ENCODE measurements at regions not wholly inside any gene's neighbourhood (a gene's known extent, or its start where the extent isn't known, plus 50 kb on each side); places are given as distances from the start of the nearest gene placed in this dataset.
"Not testable (repeated sequence)": the region's sequence is repeated elsewhere in the genome, so short reads cannot be mapped to it uniquely, and the experiment has no call there.

- H3K4me3 Mint-ChIP-seq: no peak overlapping the region
- peaks cover under 1% of the 10 kb centered on the region for H3K9me3 Mint-ChIP-seq
- DNase-seq (ENCODE audit: low spot score): no peak
- no peak overlapping the region for H3K27ac Mint-ChIP-seq
- intact Hi-C loops (cut with micrococcal nuclease): no loop called here
- H3K4me1 Mint-ChIP-seq (ENCODE audit: low read depth): no peaks in the 10 kb centered on the region
- no peaks in the 10 kb centered on the region for H3K36me3 Mint-ChIP-seq (ENCODE audit: low read depth)
- H3K27me3 Mint-ChIP-seq (ENCODE audit: insufficient read depth): no peaks in the 10 kb centered on the region
Measured at GRCh38 chr3:104044002-104044401, 1322.7 kb upstream of the ALCAM start.

GRCh38 chr3:104066658-104067057 is 1300.1 kb upstream of the ALCAM start:
- DNase-seq (ENCODE audit: low spot score): no peak
- Mint-ChIP-seq H3K36me3 (ENCODE audit: low read depth) (no peaks in the 10 kb centered on the region), H3K27me3 (ENCODE audit: insufficient read depth) (no peaks in the 10 kb centered on the region), H3K4me3 (no peak overlapping the region), H3K9me3 (no peaks in the 10 kb centered on the region), H3K27ac (no peak overlapping the region), H3K4me1 (ENCODE audit: low read depth) (no peaks in the 10 kb centered on the region)
- intact Hi-C loops (cut with micrococcal nuclease): no loop called here

DNA sequence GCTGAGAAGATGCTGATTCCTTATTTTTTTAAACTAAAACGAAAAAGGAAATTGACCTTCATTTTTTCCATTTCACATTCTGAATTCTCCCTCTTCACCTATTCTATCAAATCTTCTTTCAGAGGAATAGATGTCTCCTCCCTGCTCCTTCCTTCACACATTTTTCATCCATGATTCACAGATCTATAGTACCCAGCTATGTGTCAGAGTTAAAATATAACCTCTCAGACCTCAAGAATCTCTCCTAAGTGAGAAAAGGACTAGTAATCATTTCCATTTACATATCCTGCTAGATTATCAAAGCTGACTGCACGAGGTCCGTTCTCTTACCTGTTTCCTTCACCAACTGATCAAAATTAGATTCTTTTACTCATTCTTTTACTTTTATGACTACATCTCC is 1297.6 kb upstream of the ALCAM start:
- Mint-ChIP-seq H3K4me1 (ENCODE audit: low read depth) (no peaks in the 10 kb centered on the region), H3K27ac (no peak overlapping the region), H3K36me3 (ENCODE audit: low read depth) (no peaks in the 10 kb centered on the region), H3K27me3 (ENCODE audit: insufficient read depth) (no peaks in the 10 kb centered on the region), H3K4me3 (no peak overlapping the region), H3K9me3 (no peaks in the 10 kb centered on the region)
- intact Hi-C loops (cut with micrococcal nuclease): no loop called here
- no peak for DNase-seq (ENCODE audit: low spot score)

- Mint-ChIP-seq H3K4me3 (no peak overlapping the region), H3K9me3 (no peaks in the 10 kb centered on the region), H3K27me3 (ENCODE audit: insufficient read depth) (no peaks in the 10 kb centered on the region), H3K4me1 (ENCODE audit: low read depth) (no peaks in the 10 kb centered on the region), H3K36me3 (ENCODE audit: low read depth) (no peaks in the 10 kb centered on the region), H3K27ac (no peak overlapping the region)
- intact Hi-C loops (cut with micrococcal nuclease): no loop called here
- no peak for DNase-seq (ENCODE audit: low spot score)
Measured at GRCh38 chr3:104070906-104071305, 1295.8 kb upstream of the ALCAM start.

GRCh38 chr3:104080088-104080626 is 1286.6 kb upstream of the ALCAM start:
- Mint-ChIP-seq H3K9me3 (no peaks in the 10 kb centered on the region), H3K27ac (no peak overlapping the region), H3K36me3 (ENCODE audit: low read depth) (no peaks in the 10 kb centered on the region), H3K4me3 (no peak overlapping the region), H3K4me1 (ENCODE audit: low read depth) (no peaks in the 10 kb centered on the region), H3K27me3 (ENCODE audit: insufficient read depth) (no peaks in the 10 kb centered on the region)
- DNase-seq (ENCODE audit: low spot score): no peak
- intact Hi-C loops (cut with micrococcal nuclease): no loop called here

- intact Hi-C loops (cut with micrococcal nuclease): no loop called here
- no peak overlapping the region for H3K4me3 Mint-ChIP-seq
- H3K27me3 Mint-ChIP-seq (ENCODE audit: insufficient read depth): no peaks in the 10 kb centered on the region
- no peaks in the 10 kb centered on the region for H3K4me1 Mint-ChIP-seq (ENCODE audit: low read depth)
- no peaks in the 10 kb centered on the region for H3K36me3 Mint-ChIP-seq (ENCODE audit: low read depth)
- DNase-seq (ENCODE audit: low spot score): no peak
- no peaks in the 10 kb centered on the region for H3K9me3 Mint-ChIP-seq
- no peak overlapping the region for H3K27ac Mint-ChIP-seq
Measured at GRCh38 chr3:104088738-104089137, 1278.0 kb upstream of the ALCAM start.

- DNase-seq (ENCODE audit: low spot score); H3K36me3 Mint-ChIP-seq (ENCODE audit: low read depth); H3K4me1 Mint-ChIP-seq (ENCODE audit: low read depth); intact Hi-C loops (cut with micrococcal nuclease); H3K27me3 Mint-ChIP-seq (ENCODE audit: insufficient read depth); H3K4me3 Mint-ChIP-seq; H3K27ac Mint-ChIP-seq; H3K9me3 Mint-ChIP-seq: not testable (repeated sequence)
Measured at GRCh38 chr3:104089987-104090386, 1276.7 kb upstream of the ALCAM start.

DNA sequence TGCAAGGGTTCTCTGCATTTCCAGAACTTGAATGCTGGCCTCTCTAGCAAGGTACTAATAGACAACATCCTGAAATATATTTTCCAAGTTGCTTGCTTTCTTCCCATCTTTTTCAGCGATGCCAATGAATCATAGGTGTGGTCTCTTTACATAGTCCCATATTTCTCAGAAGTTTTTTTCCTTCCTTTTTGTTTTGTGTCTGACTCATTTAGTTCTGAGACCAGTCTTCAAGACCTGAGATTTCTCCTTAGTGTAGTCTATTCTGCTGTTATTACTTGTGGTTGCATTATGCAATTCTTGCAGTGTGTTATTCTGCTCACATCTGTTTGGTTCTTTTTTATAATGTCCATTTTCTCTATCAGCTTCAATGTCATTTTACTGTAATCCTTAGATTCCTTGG is 1265.0 kb upstream of the ALCAM start:
- no peaks in the 10 kb centered on the region for H3K36me3 Mint-ChIP-seq (ENCODE audit: low read depth)
- no peaks in the 10 kb centered on the region for H3K4me1 Mint-ChIP-seq (ENCODE audit: low read depth)
- H3K27me3 Mint-ChIP-seq (ENCODE audit: insufficient read depth): no peaks in the 10 kb centered on the region
- no peaks in the 10 kb centered on the region for H3K9me3 Mint-ChIP-seq
- H3K4me3 Mint-ChIP-seq: no peak overlapping the region
- intact Hi-C loops (cut with micrococcal nuclease): no loop called here
- H3K27ac Mint-ChIP-seq: no peak overlapping the region
- DNase-seq (ENCODE audit: low spot score): no peak

DNA sequence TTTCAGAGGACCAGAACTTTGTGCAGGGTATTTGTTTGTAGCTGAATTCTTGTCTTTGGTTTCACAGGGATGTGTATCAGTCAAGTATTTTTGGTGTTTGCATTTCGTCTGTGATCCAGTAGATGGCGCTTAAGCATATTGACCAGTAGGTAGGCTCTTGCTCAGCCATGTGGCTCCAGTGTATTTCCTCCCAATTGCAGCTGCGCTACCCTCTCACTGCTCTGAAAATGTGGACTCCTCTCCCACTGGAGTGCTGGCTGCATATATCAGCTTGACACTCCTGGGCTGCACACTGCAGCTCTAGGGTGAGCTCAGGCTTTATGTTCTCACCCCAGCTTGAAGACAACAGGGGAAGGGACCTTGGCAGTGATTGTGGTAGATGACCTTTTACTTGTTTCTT is 1264.3 kb upstream of the ALCAM start:
- no peak overlapping the region for H3K4me3 Mint-ChIP-seq
- no peaks in the 10 kb centered on the region for H3K27me3 Mint-ChIP-seq (ENCODE audit: insufficient read depth)
- H3K36me3 Mint-ChIP-seq (ENCODE audit: low read depth): no peaks in the 10 kb centered on the region
- intact Hi-C loops (cut with micrococcal nuclease): no loop called here
- no peaks in the 10 kb centered on the region for H3K4me1 Mint-ChIP-seq (ENCODE audit: low read depth)
- no peak for DNase-seq (ENCODE audit: low spot score)
- H3K27ac Mint-ChIP-seq: no peak overlapping the region
- no peaks in the 10 kb centered on the region for H3K9me3 Mint-ChIP-seq

GRCh38 chr3:104106276-104106675 is 1260.4 kb upstream of the ALCAM start:
- DNase-seq (ENCODE audit: low spot score): no peak
- intact Hi-C loops (cut with micrococcal nuclease): no loop called here
- Mint-ChIP-seq H3K36me3 (ENCODE audit: low read depth) (no peaks in the 10 kb centered on the region), H3K27ac (no peak overlapping the region), H3K27me3 (ENCODE audit: insufficient read depth) (no peaks in the 10 kb centered on the region), H3K4me1 (ENCODE audit: low read depth) (no peaks in the 10 kb centered on the region), H3K4me3 (no peak overlapping the region), H3K9me3 (no peaks in the 10 kb centered on the region)

GRCh38 chr3:104108522-104108921 is 1258.2 kb upstream of the ALCAM start:
- H3K4me3 Mint-ChIP-seq: no peak overlapping the region
- no peaks in the 10 kb centered on the region for H3K36me3 Mint-ChIP-seq (ENCODE audit: low read depth)
- no peaks in the 10 kb centered on the region for H3K27me3 Mint-ChIP-seq (ENCODE audit: insufficient read depth)
- H3K27ac Mint-ChIP-seq: no peak overlapping the region
- DNase-seq (ENCODE audit: low spot score): no peak
- H3K4me1 Mint-ChIP-seq (ENCODE audit: low read depth): no peaks in the 10 kb centered on the region
- no peaks in the 10 kb centered on the region for H3K9me3 Mint-ChIP-seq
- intact Hi-C loops (cut with micrococcal nuclease): no loop called here

GRCh38 chr3:104126463-104126862 is 1240.2 kb upstream of the ALCAM start:
- Mint-ChIP-seq H3K4me1 (ENCODE audit: low read depth) (no peaks in the 10 kb centered on the region), H3K27ac (no peak overlapping the region), H3K27me3 (ENCODE audit: insufficient read depth) (no peaks in the 10 kb centered on the region), H3K4me3 (no peak overlapping the region), H3K9me3 (no peaks in the 10 kb centered on the region), H3K36me3 (ENCODE audit: low read depth) (no peaks in the 10 kb centered on the region)
- intact Hi-C loops (cut with micrococcal nuclease): no loop called here
- no peak for DNase-seq (ENCODE audit: low spot score)

GRCh38 chr3:104126864-104127553 is 1239.7 kb upstream of the ALCAM start:
- Mint-ChIP-seq H3K9me3 (no peaks in the 10 kb centered on the region), H3K4me3 (no peak overlapping the region), H3K4me1 (ENCODE audit: low read depth) (no peaks in the 10 kb centered on the region), H3K27ac (no peak overlapping the region), H3K36me3 (ENCODE audit: low read depth) (no peaks in the 10 kb centered on the region), H3K27me3 (ENCODE audit: insufficient read depth) (no peaks in the 10 kb centered on the region)
- DNase-seq (ENCODE audit: low spot score): no peak
- intact Hi-C loops (cut with micrococcal nuclease): no loop called here

DNA sequence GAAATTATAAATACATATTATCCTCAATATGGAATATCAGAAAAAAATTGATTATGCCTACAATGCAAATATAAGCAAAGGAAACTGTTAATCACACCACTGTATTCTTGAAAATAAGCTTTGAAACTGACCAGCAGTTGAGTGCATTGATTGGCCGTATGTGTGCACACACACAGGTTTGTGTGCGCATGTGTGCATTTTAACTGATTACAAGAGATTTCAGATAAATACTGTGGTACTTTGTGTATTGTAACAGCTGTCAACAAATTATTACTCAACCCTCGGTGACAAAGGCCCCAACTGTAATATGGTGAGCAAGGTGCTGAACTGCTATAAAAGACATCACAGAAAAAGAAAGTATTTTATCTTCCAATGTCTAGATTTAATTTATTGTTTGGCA is 1238.9 kb upstream of the ALCAM start:
- Mint-ChIP-seq H3K27me3 (ENCODE audit: insufficient read depth) (no peaks in the 10 kb centered on the region), H3K9me3 (no peaks in the 10 kb centered on the region), H3K4me1 (ENCODE audit: low read depth) (no peaks in the 10 kb centered on the region), H3K4me3 (no peak overlapping the region), H3K27ac (no peak overlapping the region), H3K36me3 (ENCODE audit: low read depth) (no peaks in the 10 kb centered on the region)
- no peak for DNase-seq (ENCODE audit: low spot score)
- intact Hi-C loops (cut with micrococcal nuclease): no loop called here
